GM10248 (cell line): ENCODE measurements at regions not wholly inside any gene's neighbourhood (a gene's known extent, or its start where the extent isn't known, plus 50 kb on each side); places are given as distances from the start of the nearest gene placed in this dataset.
"Not testable (repeated sequence)": the region's sequence is repeated elsewhere in the genome, so short reads cannot be mapped to it uniquely, and the experiment has no call there.

ENCODE experiments used
- CTCF ChIA-PET: fragments of 300-600 bp; sonication (Branson Sonifier 250); formaldehyde crosslinking; extraction: SDS; loops from one replicate; lab custom pipeline; 2021; ENCODE audit warnings: antibody characterized with exemption; lab: Yijun Ruan, JAX
- POLR2A ChIA-PET: fragments of 350-650 bp; sonication (Branson Sonifier 250); formaldehyde crosslinking; extraction: SDS; loops from one replicate; lab custom pipeline; 2020; ENCODE audit warnings: antibody characterized with exemption; lab: Yijun Ruan, JAX
- DNase-seq: peaks from one replicate; pipeline ENCODE4 v3.0.0; 2012; ENCODE audit errors: extremely low spot score

DNA sequence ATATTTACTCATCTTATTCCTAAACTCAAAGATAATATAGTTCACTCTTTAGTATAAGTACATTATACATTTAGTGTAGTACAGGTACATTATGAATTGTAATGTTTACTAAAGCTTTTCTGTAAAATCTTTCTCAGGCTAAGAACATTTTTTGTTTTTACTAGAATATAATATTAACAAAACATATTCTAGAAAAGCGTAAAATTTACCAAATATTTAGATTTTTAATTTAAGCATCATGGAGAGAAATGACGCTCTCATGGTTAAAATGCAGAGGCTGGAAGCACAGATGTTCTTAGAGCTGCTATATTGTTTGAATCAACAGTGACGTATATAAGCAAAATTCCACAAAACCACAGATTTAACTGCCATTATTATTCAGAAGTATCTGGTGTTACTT is 54.7 kb upstream of the NBPF15 start:
- DNase-seq: not testable (repeated sequence)

DNA sequence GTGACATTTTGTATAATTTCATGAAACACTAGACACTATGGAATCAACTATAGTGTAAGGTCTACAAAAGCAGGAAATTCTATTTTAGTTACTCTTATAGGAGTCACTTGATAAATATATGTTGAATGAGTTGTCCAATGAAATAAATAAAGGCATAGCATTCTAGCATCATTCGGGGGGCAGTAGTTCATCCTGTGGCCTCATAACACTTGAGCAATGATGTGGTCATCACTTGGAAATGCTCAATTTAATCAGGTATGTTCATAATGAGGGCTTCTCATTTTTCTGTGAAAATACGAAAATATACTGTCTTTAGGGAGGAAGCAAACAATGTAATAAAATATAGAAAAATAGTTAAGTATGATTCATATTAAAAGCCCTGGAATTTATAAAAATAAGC is 55.4 kb upstream of the NBPF15 start:
- POLR2A ChIA-PET, DNase-seq, CTCF ChIA-PET: not testable (repeated sequence)

More for the DNA sequence above, 54.7 kb upstream of the NBPF15 start:
- CTCF ChIA-PET, POLR2A ChIA-PET: not testable (repeated sequence)

DNA sequence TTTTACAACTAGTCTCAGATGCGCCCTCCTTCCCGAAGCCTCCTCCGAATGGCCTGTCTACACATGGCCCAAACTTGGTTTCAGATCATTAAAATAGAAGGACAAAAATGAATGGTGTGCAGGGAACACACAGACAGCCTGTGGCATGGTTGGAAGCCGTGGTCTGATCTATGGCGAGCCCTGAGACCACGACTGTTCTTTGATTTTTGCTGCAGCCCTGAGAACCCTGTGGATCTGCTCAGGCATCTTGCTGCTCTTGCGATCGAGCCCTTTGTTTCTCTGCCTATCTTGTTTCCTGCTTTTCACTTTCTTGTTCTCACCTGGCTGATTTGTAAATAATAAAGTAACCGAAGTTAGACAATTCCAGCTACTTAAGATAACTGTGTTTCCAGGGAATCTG is 57.0 kb upstream of the NBPF15 start:
- CTCF ChIA-PET, POLR2A ChIA-PET, DNase-seq: not testable (repeated sequence)

DNA sequence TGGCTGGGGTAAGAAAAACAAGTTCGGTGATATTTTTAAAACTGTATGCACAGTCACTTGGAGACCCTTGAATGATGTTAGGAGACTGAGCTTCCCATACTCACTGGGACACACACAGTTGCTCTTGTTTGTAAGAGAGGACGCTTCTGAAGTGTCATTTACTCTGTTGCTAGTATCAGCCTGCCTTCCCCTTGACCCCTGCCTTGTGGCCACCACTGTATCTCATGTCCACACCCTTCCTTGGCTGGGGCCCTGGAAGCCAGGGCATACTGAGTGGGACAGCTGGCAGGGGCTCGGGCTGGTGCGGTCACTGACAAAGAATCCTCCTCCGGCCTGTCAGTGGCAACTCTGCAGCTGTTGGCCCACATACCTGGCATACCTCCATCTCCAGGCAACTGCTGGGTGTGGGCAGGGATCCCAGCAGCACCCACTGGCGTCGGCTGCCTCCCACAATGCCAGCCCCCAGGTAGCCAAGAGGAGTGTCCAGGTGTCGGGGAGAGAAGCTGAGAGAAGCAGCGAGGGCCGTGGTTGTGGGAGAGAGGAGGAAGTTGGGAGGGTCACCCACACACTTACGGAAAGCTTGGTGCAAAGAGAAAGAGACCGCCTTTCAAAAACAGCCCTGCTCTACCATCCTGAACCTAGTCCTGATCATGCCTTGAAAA is 58.2 kb upstream of the NBPF15 start:
- CTCF ChIA-PET, POLR2A ChIA-PET, DNase-seq: not testable (repeated sequence)

DNA sequence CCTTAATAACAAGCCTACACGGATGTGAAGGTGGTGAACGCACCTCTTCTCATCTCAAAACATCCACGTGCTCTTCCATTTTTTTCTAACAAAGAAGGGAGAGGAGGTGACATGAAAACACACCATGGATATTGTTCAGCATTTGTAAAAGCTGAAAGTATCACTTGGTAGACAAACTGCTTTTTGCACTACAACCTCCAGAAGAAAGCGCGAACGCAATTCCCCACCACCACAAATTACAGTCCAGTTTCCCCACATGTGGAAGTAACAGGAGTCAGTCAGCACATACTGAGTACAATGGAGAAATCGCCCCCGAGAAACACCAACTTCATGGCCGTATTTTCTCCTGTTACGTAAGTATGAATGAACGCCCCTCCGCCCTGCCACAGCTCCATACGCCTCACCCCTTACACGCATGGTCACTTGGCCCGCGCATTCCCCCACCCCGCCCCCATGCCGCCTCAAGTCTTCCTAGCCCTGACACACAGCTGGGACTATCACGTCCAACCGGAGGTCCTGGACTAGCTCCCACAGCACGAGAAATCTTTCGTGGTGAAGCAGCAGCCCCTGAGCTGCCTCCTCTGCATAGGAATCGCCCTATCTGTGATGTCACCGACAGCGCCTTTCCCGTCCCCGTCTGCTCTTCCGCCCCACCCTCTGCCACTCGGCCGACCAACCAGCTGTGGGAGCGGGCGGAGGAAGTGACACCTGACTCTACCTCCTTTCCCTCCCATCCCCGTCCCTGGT is 62.4 kb upstream of the NBPF15 start:
- POLR2A ChIA-PET: interaction anchor here (0.6 to 1.2 kb wide), 3 partner anchors 22 to 112 kb away, joined by 3 to 9 read pairs (median 7); no protein-coding TSS in a partner anchor
- DNase-seq, CTCF ChIA-PET: not testable (repeated sequence)

DNA sequence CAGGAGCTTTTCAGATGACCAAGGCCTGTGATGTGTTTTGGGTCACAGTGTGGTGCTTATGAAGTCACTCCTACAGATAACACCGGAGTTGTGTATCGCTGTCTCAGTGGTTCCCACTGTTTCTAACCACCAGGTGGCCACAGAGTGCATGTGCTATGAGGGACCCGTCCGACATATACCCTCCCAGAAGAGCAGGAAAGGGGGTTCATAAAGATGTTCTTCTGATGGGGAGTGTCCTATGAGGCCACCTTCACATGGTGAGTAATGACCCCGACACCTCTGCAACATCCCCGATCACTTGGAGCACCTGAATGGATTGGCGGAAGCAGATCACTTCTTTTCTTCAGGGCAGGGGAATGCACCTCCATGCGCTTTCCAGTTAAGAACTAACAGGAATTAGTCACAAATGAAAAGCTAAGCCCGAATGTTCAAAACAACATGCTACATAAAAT is 60.5 kb upstream of the PPIAL4F start:
- DNase-seq, CTCF ChIA-PET, POLR2A ChIA-PET: not testable (repeated sequence)

DNA sequence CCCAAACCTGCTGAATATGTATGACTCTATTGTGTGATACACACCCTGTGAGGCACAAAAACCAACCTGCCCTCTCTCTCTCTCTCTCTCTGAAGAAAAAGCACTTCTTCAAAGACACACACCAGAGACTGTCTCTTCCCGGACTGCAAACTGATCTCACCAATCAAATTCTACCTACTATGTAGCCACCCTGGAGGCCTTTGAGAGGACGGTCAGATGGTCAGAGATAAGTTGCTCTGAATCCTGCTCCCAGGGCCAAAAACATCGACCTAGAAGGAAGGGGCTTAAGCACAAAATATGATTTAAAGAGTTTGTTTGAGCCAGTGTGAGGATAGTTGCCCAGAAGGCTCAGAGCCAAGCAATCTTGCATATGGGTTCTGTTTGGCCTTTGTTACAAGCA is 59.2 kb upstream of the PPIAL4F start:
- CTCF ChIA-PET, DNase-seq, POLR2A ChIA-PET: not testable (repeated sequence)

DNA sequence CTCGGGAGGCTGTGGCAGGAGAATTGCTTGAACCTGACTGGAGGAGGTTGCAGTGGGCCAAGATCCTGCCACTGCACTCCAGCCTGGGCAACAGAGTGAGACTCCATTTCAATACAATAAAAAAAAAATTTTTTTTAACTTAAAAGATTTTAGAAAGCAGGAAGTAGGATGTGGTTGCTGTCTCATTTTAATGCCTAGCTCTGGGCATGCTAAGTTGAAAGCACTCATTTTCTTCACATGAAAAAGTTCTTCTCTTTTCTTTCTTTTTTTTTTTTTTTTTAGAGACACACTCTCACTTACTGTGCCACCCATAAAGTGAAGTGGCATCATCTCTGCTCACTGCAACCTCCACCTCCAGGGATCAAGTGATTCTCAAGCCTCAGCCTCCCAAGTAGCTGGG is 58.4 kb upstream of the PPIAL4F start:
- CTCF ChIA-PET, DNase-seq, POLR2A ChIA-PET: not testable (repeated sequence)

DNA sequence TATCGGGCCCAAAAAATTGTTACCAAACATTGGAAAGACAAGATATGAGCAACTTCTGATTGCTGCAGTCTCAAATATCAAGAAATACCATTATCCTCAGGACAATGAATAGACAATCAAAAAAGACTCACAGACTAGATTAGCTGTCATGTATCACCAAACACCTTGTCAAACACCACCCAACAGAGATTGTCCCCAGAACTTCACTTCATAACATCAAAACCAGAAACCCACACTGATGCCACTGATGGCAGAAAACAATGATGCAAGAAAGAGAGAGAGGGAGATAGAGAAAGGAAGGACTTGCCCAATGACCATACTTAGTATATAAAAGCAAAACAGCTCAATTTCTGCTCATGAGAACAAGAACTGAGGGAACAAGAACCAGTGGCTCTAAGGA is 56.0 kb upstream of the PPIAL4F start:
- POLR2A ChIA-PET, CTCF ChIA-PET, DNase-seq: not testable (repeated sequence)

DNA sequence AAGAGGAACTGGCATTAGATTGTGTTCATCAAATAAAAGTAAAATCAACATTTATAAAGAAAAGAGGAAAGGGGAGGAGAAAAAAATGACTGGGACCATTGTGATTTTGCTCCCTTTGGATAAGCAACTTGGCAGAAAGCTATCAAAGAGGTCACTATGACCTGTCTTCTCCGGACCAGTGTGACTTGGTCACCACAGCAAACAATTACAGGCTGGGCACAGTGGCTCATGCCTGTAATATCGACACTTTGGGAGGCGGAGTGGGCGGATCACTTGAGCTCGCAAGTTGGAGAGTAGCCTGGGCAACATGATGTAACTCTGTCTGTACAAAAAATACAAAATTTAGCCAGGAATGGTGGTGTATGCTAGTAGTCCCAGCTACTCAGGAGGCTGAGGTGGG is 55.5 kb upstream of the PPIAL4F start:
- CTCF ChIA-PET, DNase-seq, POLR2A ChIA-PET: not testable (repeated sequence)

DNA sequence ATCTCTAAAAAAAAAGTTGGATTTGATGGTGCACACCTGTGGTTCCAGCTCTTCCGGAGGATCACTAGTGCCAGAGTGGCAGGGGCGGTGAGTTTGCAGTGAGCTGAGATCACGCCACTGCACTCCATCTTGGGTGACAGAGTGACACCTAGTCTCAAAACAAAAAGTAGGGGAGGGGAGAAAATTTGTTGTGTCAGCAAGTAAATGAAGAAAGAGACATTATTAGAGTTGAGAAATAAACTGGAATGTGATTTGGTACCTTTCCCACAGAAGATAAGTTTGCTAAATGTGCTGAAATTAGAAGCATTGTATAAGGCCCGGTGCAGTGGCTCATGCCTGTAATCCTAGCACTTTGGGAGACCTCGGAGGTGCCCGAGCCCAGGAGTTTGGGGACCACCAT is 54.0 kb upstream of the PPIAL4F start:
- POLR2A ChIA-PET, CTCF ChIA-PET, DNase-seq: not testable (repeated sequence)

DNA sequence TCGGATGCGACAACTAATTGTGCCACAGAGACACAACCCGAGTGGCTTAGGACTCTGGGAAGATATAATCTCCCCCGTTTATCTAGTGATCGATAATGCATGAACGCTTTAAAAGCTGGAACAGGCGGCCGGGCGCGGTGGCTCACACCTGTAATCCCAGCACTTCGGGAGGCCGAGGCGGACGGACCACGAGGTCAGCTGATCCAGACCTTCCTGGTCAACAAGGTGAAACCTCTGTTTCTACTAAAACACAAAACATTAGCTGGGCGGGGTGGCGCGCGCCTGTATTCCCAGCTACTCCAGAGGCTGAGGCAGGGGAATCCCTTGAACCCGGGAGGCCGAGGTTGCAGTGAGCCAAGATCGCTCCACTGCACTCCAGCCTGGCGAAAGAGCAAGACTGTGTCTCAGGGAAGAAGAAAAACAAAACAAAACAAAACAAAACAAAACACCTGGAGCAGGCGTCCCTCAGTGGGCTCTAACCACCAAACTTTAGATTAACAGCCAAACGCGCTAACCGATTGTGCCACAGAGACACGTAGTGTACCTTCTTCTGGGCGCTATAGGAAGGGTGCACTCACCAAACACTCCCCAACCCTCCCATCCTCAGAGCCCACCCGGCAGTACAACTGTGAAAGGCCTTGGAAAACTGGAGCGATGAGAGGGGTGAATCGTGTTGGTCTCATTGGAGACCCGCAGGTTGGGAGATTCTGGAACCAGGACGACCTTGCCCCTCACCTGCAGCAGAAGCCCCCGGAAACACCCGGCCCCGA is 53.3 kb upstream of the PPIAL4F start:
- POLR2A ChIA-PET, CTCF ChIA-PET, DNase-seq: not testable (repeated sequence)
